Right ventricle myocardium inferior (tissue), 1 donor: ENCODE measurements at regions not wholly inside any gene's neighbourhood (a gene's known extent, or its start where the extent isn't known, plus 50 kb on each side); places are given as distances from the start of the nearest gene placed in this dataset.

Experiments
- ATAC-seq: fragments of 200-7000 bp; cut with Tn5 transposase; one replicate; pipeline ENCODE4 v1.9.1; 2020; ENCODE audit warnings: mild to moderate bottlenecking, moderate library complexity
- DNase-seq: peaks from one replicate; pipeline ENCODE4 v3.0.0; 2021; ENCODE audit errors: missing footprints
- intact Hi-C: fragments of 100-400 bp; cut with DNase I; formaldehyde crosslinking; loops from one replicate; pipeline ENCODE4 v1.11.0; 2022
- donor health status: DM: no; HTN: yes; CAD: no; lungs with severe emphysema.

DNA sequence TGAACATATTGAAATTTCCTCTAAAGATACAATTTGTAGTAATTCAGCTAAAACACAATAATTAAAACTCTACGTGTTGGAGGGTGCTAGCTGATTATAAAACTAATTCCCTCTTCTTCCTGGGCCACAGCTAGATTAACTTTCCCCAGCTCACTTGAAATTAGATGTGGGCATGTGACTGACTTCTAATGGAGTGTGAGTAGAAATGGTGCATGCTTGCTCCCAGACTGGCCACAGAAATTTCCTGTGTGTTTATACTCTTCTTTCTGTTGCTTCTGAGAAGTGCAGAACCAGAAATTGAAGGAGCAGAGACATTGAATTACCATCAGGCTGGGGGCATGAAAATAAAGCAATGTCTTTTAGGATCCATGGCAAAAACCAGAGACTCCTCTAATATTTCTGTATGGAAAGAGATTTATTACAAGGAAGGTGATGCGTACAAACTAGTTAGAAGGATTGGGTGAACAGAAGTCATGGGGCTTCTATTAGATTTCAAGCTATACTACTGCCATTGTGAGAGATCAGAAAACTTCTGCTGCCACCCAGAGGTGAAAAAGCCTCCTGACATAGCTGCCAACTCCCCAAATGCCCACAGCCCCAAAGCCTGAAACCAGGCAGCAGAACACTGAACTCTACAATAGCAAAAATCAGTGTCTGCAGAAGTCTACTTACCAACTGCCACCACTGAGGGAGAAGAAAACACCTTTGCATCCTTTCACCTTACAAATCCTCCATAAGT, 379.2 kb upstream of the MIR17HG start:
- no peak for DNase-seq

DNA sequence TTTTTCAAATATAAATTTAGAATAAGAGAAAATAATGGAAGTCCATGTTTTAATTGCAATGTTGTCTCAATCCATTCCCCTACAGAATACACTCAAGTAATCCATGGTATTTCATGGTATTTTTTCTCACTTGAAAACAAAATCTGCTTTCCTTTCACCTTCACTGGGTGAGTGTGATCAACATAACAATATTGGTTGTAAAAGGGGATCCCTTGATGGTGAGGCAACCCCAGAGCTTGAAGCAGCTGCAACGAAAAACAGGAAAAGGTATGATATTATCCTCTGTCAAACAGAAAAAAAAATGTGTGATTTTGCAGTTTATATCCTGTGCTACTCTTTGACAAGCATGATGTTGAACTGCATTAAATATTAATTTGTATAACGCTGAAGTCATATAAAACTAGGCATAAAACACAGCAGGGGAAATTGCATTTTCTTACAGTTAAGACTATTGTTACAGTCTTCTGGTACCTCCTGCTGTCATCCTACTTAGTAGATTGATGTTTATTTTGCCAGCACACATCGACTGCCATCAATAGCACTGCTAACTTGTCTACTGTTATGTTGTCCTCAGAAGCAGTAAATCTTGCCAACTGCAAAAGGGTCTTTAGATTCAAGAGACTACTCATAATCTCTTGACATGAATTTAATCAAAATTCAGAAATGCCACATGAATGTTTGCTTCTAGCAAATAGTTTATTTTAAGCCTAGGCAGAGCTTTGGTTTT, 373.1 kb upstream of the MIR17HG start:
- no peak for DNase-seq
- ATAC-seq = no peak
- intact Hi-C loops = no loop called here

More for the DNA sequence above, 379.2 kb upstream of the MIR17HG start:
- intact Hi-C loops = no loop called here
- no peak for ATAC-seq

DNA sequence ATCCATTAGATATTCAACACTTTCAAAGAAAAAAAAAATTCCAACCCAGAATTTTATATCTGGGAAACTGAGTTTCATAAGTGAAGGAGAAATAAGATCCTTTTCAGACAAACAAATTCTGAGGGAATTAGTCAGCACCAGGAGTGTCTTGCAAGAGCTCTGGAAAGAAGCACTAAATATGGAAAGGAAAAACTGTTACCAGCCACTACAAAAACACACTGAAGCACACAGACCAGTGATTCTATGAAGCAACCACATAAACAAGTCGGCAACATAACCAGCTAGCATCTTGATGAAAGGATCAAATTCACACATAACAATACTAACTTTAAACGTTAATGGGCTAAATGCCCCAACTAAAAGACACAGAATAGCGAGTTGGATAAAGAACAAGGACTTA, 368.4 kb upstream of the MIR17HG start:
- intact Hi-C loops = no loop called here
- DNase-seq (no peak), ATAC-seq (no peak)

DNA sequence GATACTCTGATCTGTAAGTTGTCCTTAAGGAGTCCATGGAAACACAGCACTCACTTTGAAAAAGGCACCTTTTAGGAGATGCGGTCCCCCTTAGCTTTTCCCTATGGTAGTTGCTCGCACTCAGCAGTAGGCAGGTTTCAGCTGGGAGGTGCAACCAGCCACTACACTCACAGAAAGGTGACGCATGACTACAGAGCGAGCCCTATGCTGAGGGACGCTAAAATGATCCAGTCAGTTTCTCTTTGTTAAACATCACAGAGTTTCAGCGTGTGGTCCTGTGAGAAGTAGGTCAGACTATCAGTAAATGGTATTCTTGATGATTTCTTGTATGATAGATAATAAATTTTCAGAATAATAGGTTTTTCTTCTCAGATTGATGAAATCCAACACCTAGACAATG, 362.7 kb upstream of the MIR17HG start:
- DNase-seq (no peak), ATAC-seq (no peak)
- intact Hi-C loops = no loop called here

DNA sequence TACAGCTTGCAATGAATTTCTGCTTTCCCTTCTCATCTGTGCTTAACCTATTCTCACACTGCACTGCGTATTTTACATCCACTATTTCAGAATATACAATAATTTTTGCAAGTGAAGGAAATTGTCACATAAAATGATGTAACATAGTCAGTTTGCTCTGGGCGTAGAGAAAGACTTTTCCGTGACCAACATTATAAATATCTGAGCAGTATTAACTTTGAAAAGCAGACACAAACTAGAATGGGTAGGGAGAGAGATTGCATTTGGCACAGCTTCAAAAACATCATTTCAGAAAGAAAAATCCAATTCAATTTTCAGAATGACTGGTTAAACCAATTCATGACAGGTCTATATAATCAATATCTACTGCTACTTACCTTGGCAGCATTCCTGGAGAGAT, 352.5 kb upstream of the MIR17HG start:
- no peak for ATAC-seq
- DNase-seq = no peak
- intact Hi-C loops = no loop called here

DNA sequence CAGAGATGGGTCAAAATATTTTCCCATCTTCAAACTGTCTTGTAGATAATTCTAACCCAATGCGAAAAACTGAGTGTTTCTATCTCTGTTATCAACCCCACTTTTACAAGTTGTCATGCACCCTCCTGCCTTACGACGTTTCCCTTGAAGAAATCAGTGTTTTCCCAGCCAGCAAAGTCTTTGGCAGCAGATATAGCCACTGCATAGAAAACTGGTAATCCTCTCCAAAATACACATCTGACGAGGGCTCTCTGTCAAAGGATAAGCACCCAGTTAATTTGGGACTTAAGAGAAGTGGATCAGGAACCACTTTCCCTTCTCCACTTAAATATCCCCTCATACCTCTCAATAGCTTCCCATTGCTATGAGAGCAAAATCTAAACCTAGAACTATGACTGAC, 351.9 kb upstream of the MIR17HG start:
- DNase-seq (no peak), ATAC-seq (no peak)
- intact Hi-C loops = no loop called here

DNA sequence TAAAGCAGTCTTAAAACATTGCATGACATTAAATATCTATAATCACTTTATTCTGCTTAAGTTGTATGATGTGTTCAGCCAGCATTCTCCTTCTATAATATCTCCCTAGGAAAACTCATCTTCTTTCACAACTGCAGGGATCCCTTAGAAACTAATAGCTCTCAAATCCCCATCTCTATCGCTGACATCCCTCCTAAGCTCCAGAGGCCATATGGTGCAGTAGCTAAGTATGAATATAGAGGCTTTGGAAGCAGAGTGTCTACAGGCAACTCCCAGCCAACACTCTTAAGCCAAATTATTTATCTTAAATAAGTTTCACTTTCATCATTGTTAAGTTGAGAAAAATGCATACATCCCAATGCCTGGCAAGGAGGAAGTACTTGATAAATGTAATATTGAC, 349.5 kb upstream of the MIR17HG start:
- no peak for ATAC-seq
- no peak for DNase-seq
- intact Hi-C loops = no loop called here

DNA sequence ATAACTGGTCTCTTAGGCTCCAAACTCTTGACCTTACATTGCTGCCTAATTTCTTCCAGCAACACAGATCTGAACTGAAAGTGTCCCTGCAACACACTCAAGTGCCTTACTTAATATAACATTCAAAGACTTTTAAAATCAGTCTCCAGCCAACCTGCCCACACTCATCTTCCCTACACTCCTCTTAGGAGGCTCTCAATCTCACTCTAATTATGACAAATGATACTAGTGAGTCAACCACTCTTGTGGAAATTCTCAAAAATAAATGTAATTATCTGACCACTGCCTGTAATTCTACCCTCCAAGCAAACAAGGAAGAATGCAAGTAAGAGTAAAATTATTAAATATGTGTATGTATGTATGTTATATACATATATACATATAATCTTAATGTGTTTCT, 348.1 kb upstream of the MIR17HG start:
- intact Hi-C loops = no loop called here
- ATAC-seq = no peak
- no peak for DNase-seq

DNA sequence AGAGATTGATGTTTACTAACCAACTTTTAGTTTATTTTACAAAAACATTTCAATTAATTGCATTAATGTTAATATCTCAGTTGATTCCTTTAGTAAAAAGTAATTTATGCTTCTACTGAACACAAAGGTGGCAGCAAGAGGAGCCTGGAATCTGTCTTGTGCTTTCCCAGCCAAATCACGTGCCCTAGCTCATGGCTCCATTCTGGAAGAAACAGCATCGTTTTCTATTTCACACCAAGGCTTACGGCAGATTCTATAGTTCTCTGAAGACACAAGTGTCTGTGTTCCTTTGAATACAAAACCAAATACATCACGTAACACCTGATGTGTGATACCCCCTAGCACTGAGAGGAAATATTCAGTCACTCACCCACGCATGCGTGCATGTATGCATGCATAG, 346.1 kb upstream of the MIR17HG start:
- DNase-seq (no peak), ATAC-seq (no peak)
- intact Hi-C loops = no loop called here

DNA sequence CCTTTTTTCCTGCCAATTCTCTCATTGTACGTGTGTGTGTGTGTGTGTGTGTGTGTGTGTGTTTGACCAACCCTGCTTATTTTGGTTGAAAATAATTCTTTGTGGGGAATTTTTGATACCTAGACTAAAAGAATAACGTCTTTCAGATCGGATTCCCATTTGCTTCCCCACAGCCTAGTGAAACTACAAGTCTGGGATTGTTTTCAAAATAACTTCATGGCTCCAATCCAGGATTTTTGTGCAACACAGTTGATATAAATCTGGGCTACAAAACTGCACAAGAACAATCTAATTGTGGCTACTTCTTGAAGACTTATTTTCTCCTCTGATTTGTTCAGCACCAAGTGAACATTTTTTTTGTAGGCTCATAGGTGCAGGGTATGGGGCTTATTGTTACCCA, 332.8 kb upstream of the MIR17HG start:
- intact Hi-C loops = no loop called here
- ATAC-seq (no peak), DNase-seq (no peak)

DNA sequence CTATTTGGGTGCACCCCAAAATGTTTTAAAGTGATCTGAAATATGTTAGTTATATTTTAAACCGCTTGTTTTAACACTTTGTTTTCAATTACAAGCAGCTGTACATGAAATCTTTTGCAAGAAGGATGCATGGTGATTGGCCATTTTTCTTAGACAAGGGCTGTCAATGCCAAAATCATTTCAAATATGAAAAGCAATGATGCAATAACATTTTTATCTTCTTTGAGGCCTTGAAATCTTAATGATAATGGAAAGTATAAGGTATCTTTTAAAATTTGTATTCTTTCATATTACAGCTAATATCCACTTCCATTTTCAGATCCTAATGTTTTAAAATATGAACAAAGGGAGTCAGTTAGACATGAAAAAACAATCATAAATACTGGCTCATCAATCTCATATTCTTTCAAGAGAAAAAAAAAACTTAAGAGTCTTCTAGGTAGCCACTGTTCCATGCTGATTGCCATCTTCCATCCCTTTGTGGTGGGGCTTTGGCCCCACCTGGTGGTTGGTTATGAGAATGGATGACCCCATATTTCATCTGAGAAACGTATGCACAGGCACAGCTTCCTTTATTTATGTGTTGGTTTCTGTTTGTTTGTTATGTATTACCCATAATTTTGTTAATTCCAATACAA, 330.3 kb upstream of the MIR17HG start:
- intact Hi-C loops = no loop called here
- ATAC-seq (no peak), DNase-seq (no peak)

DNA sequence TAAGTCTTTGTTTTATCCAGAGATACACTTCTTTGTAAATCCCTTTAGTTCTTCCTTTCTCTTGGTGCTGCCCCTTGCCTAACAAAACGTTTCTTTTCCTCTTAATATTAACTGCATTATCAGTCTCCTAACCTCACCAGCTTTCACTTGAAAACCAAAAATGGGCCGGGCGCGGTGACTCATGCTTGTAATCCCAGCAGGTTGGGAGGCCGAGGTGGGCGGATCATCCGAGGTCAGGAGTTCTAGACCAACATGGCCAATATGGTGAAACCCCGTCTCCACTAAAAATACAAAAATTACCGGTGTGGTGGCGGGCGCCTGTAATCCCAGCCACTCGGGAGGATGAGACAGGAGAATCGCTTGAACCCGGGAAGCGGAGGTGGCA, 329.8 kb upstream of the MIR17HG start:
- DNase-seq (no peak), ATAC-seq (no peak)
- intact Hi-C loops = no loop called here

DNA sequence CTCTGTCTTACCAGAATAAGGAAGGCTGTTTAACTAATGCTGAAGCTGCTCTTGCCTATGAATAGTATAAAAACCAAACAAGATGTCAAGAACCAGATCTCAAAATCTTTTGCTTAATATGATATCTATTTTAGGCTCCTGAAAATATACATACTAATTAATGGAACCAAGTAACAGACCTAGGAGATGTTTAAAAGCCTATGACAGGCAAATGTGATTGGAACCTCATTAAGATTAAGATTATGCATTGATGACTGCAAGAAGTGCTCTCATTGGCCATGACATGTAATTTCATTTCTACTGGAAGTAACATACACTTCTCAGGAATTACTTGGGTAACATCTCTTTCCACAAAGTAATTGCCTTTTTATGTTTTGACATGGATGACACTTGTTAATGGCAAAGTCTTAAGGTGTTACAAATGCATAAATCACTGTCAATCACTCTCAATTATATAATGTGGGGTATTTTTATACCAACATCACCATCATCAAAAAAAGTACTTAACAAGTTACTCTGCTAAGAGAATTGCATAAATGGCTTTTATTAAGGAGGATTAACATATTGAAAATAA, 326.9 kb upstream of the MIR17HG start:
- intact Hi-C loops = no loop called here
- ATAC-seq (no peak), DNase-seq (no peak)

DNA sequence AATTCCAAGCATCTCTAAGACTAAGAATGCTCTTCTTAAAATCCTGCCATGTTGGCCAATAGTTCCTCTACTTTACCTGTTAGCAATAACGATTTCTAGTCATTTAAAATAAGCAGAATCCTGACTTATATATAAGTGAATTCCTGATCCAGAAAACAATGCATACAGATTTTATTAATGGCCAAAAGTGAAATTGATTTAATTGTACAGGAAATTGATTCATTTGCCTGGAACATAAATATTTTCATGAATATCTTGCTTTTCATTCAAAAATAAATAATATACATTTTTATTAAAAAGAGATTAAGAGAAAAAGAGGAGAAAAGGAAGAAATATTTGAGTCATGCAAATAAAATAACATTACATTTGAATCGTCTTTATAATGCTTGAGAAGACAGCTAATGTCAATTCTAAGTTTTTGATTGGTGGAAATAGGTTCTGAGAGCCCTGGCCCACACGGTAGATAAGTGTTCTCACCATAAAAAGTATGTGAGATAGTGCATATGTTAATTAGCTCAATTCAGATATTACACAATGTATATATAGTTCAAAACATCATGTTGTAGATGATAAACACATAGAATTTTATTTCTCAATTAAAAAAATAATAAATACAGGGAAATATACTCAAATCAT, 323.2 kb upstream of the MIR17HG start:
- ATAC-seq = no peak
- DNase-seq = no peak
- intact Hi-C loops = no loop called here

DNA sequence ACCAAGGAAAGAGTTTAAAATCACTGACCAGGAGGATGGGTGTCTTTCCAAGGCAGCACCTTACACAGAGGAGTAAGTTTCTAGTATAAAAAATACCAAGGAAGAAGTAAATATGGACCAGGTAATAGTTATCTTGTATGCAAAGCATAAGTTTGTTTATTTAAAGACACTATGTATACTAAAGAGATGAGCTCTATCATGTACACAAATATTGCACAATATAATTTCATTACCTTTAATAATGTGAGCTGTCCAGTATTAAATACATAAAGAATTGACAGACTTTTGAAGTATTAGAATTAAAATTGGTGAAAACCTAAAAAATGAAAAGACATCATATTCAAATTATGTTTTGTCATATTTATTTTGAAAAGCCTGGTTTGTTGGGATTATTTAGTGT, 322.0 kb upstream of the MIR17HG start:
- intact Hi-C loops = no loop called here
- DNase-seq = no peak
- no peak for ATAC-seq

DNA sequence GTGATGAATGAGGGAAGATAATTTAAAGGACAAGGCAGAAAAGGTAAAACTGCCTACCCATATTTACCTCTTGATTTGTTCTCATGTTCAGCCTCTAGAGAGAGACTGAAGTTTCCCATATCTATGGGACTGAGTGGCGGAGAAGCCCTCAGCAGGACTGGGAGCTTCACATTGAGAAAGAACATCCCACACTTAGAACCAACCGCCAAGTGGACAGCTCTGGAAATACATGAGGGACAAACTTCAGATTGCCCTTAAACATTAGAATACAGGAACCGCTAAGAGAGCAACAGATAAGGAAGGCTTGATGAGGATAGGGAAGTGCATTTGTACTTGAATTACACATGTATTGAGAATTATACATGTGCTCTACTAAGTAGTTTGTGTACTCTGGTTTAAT, 316.0 kb upstream of the MIR17HG start:
- DNase-seq = no peak

DNA sequence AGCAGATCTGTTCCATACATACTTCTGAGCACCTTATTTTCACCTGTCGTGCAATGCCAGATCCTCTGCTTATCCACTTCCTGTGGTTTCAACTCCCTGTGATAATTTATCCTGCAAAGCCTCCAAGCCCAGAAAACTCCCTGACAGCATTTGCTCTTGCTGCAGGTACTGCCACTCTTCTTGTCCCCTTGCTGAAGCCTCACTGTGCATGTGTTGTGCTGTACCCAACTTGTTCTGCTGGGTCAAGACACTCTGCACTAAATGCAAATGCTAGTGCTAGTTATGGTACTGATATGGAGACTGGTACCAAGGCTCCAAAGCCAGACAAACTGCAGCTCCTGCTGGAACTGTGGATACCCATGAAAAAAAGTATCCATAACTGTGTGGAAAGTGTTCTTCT, 315.4 kb upstream of the MIR17HG start:
- intact Hi-C loops = no loop called here
- DNase-seq (no peak), ATAC-seq (no peak)

More for the DNA sequence above, 316.0 kb upstream of the MIR17HG start:
- intact Hi-C loops = no loop called here
- ATAC-seq = no peak

DNA sequence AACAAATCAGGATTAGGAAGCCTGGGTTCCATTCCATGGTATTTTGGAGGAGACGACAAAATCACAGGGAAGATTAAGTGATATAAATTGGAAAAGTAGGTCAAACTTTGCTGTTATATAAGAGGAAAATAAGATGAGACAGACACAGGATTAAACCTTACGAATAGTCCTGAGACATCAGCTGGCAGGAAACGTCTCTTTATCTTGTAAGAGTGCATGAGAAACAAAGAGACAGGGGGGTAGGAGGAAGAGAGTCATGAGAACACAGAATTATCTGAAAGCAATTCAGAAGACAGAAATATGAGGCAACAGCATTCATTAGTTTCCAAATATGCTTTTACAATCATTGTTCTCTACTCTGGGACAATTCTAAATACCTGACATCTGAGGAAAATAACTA, 310.6 kb upstream of the MIR17HG start:
- DNase-seq = no peak
- no peak for ATAC-seq
- intact Hi-C loops = no loop called here

DNA sequence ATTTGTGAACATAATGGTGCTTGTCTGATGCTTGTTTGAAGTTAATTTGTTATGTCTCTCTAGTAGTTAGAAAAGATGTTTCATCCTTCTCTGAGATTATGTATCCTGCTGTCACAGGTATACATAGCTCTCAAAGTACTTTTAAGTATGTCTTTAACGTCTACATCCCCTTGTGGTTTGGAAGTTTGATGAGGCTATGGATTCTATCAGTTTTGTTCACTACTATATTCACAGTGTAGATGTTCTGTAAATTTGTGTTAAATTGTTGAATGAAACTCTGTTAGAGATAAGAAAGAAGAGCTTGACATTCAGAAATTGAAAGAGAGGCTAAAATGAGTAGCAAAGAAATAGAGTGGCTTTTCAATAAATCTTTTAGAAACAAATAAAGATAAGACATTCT, 304.6 kb upstream of the MIR17HG start:
- intact Hi-C loops = no loop called here
- no peak for ATAC-seq
- DNase-seq = no peak
